ENCODE measurements at regions not wholly inside any gene's neighbourhood (a gene's known extent, or its start where the extent isn't known, plus 50 kb on each side); places are given as distances from the start of the nearest gene placed in this dataset.

- no peak for TF ChIP-seq CTCF (IDR thresholded peaks at IDR 0.05)
- Histone ChIP-seq H3K9me3 (no peaks in the 10 kb centered on the region), H3K27me3 (no peaks in the 10 kb centered on the region), H3K27ac (no peak overlapping the region), H3K4me3 (no peak overlapping the region), H3K36me3 (peaks cover 48% of the 10 kb centered on the region), H3K4me1 (no peaks in the 10 kb centered on the region)
- no peak for ATAC-seq
- intact Hi-C loops (cut with DNase I) = no loop called here
- no peak for DNase-seq
Measured at GRCh38 chr1:206420471-206420870, 49.8 kb upstream of the IKBKE start.
